Erythroblast (primary cell): ENCODE measurements at regions not wholly inside any gene's neighbourhood (a gene's known extent, or its start where the extent isn't known, plus 50 kb on each side); places are given as distances from the start of the nearest gene placed in this dataset.

ENCODE experiments used
- GATA1 ChIP-seq: IDR thresholded peaks from 2 replicates; pipeline ENCODE4 v1.6.1; 2011; ENCODE audit warnings: low read depth, mild to moderate bottlenecking, control low read depth, low read length, moderate library complexity
- POLR2A ChIP-seq: IDR thresholded peaks from 2 replicates; pipeline ENCODE4 v1.6.1; 2011; ENCODE audit warnings: mild to moderate bottlenecking, low read length

- TF ChIP-seq POLR2A (no peak), GATA1 (no peak)
These were observed 80.0 kb upstream of the COL5A1 start for GRCh38 chr9:134561427-134562145.
